Smooth muscle cell (in vitro differentiated cells): ENCODE measurements at regions not wholly inside any gene's neighbourhood (a gene's known extent, or its start where the extent isn't known, plus 50 kb on each side); places are given as distances from the start of the nearest gene placed in this dataset.
A peak's percentile ranks its signal among the peaks of the same experiment; 100 is the strongest.

Source experiments
- DNase-seq: peaks from one replicate; lab custom pipeline; 2025; ENCODE audit not compliant: unreplicated experiment; lab: John Stamatoyannopoulos, UW
- H2AFZ ChIP-seq: fragments of 200-600 bp; sonication (generic); 2 replicates; pipeline ENCODE4 v1.6.0; 2016; ENCODE audit warnings: antibody characterized with exemption, low read depth, mild to moderate bottlenecking
- H3F3A ChIP-seq: fragments of 200-600 bp; sonication (generic); 2 replicates; pipeline ENCODE4 v1.6.0; 2017; ENCODE audit warnings: antibody characterized with exemption, low read depth
- H3K27ac ChIP-seq: fragments of 200-600 bp; sonication (generic); 2 replicates; pipeline ENCODE4 v1.5.1; 2016; ENCODE audit warnings: low read depth, mild to moderate bottlenecking
- H3K27me3 ChIP-seq: fragments of 200-600 bp; sonication (generic); 2 replicates; pipeline ENCODE4 v1.6.1; 2016; ENCODE audit warnings: low read depth, mild to moderate bottlenecking
- H3K36me3 ChIP-seq: fragments of 200-600 bp; sonication (generic); 2 replicates; pipeline ENCODE4 v1.5.1; 2016; ENCODE audit warnings: low read depth
- H3K4me1 ChIP-seq: fragments of 200-600 bp; sonication (generic); 2 replicates; pipeline ENCODE4 v1.5.1; 2016; ENCODE audit warnings: low read depth
- H3K4me2 ChIP-seq: fragments of 200-600 bp; sonication (generic); 2 replicates; pipeline ENCODE4 v1.6.0; 2016; ENCODE audit warnings: mild to moderate bottlenecking
- H3K4me3 ChIP-seq: fragments of 200-600 bp; sonication (generic); 2 replicates; pipeline ENCODE4 v1.5.1; 2016; ENCODE audit warnings: mild to moderate bottlenecking
- H3K79me2 ChIP-seq: fragments of 200-600 bp; sonication (generic); 2 replicates; pipeline ENCODE4 v1.6.0; 2016; ENCODE audit warnings: low read depth, mild to moderate bottlenecking
- H3K9ac ChIP-seq: fragments of 200-600 bp; sonication (generic); 2 replicates; pipeline ENCODE4 v1.6.0; 2016; ENCODE audit warnings: low read depth
- H3K9me3 ChIP-seq: fragments of 200-600 bp; sonication (generic); replicated peaks from 2 replicates; pipeline ENCODE4 v1.5.1; 2016; ENCODE audit warnings: low read depth
- H4K20me1 ChIP-seq: fragments of 200-600 bp; sonication (generic); 2 replicates; pipeline ENCODE4 v1.6.0; 2016; ENCODE audit warnings: low read depth
- CTCF ChIP-seq: fragments of 200-600 bp; sonication (generic); IDR thresholded peaks from 2 replicates; pipeline ENCODE4 v1.5.1; 2017; ENCODE audit warnings: borderline replicate concordance, mild to moderate bottlenecking, antibody characterized with exemption; ENCODE audit not compliant: insufficient read depth, poor library complexity, severe bottlenecking
- WGBS: methylation state at CpG from one replicate; pipeline ENCODE4 v1.1.7; 2016; ENCODE audit warnings: low lambda C conversion rate; 5-methylcytosine and 5-hydroxymethylcytosine counted together

GRCh38 chr5:30894811-30895210 is 298.7 kb upstream of the CDH6 start:
- TF ChIP-seq CTCF: no peak
- no peak for DNase-seq
- no peaks in the 10 kb centered on the region for H3K9me3 ChIP-seq
- H4K20me1 ChIP-seq: no peaks in the 10 kb centered on the region
- WGBS: 21% methylated on average over 2 of the region's 2 CpGs
- no peaks in the 10 kb centered on the region for H3K36me3 ChIP-seq
- H3K79me2 ChIP-seq: no peaks in the 10 kb centered on the region
- H3K27ac ChIP-seq: peak overlapping the region; percentile 66
- H3K4me2 ChIP-seq: peak overlapping the region; percentile 62
- H3K4me1 ChIP-seq: no peaks in the 10 kb centered on the region
- peak overlapping the region; percentile 22 for H2AFZ ChIP-seq
- no peaks in the 10 kb centered on the region for H3F3A ChIP-seq
- H3K9ac ChIP-seq: no peak overlapping the region
- H3K27me3 ChIP-seq: no peaks in the 10 kb centered on the region
- no peak overlapping the region for H3K4me3 ChIP-seq

GRCh38 chr5:30891660-30892059 is 301.8 kb upstream of the CDH6 start:
- H3F3A ChIP-seq: no peaks in the 10 kb centered on the region
- H3K27me3 ChIP-seq: no peaks in the 10 kb centered on the region
- H4K20me1 ChIP-seq: no peaks in the 10 kb centered on the region
- H3K9ac ChIP-seq: no peak overlapping the region
- H3K36me3 ChIP-seq: no peaks in the 10 kb centered on the region
- H2AFZ ChIP-seq: no peak overlapping the region
- no peak for TF ChIP-seq CTCF
- no peak overlapping the region for H3K4me2 ChIP-seq
- no peaks in the 10 kb centered on the region for H3K4me1 ChIP-seq
- no peak overlapping the region for H3K27ac ChIP-seq
- no peak overlapping the region for H3K4me3 ChIP-seq
- no peaks in the 10 kb centered on the region for H3K9me3 ChIP-seq
- no peaks in the 10 kb centered on the region for H3K79me2 ChIP-seq
- DNase-seq: no peak

GRCh38 chr5:30890377-30890776 is 303.1 kb upstream of the CDH6 start:
- Histone ChIP-seq H3K79me2 (no peaks in the 10 kb centered on the region), H2AFZ (no peak overlapping the region), H3K9ac (no peak overlapping the region), H3F3A (no peaks in the 10 kb centered on the region), H3K4me3 (no peak overlapping the region), H3K9me3 (no peaks in the 10 kb centered on the region), H3K27ac (no peak overlapping the region), H3K4me1 (no peaks in the 10 kb centered on the region), H3K36me3 (no peaks in the 10 kb centered on the region), H4K20me1 (no peaks in the 10 kb centered on the region), H3K4me2 (no peak overlapping the region), H3K27me3 (no peaks in the 10 kb centered on the region)
- TF ChIP-seq CTCF: no peak
- WGBS: 60% methylated on average over 2 of the region's 2 CpGs
- no peak for DNase-seq

GRCh38 chr5:30880514-30880913 is 313.0 kb upstream of the CDH6 start:
- Histone ChIP-seq H3K4me1 (no peaks in the 10 kb centered on the region), H3K4me3 (no peak overlapping the region), H3K36me3 (no peaks in the 10 kb centered on the region), H3K9me3 (no peaks in the 10 kb centered on the region), H2AFZ (no peak overlapping the region), H3K27ac (no peak overlapping the region), H3K27me3 (no peaks in the 10 kb centered on the region), H3F3A (no peaks in the 10 kb centered on the region), H3K79me2 (no peaks in the 10 kb centered on the region), H3K9ac (no peak overlapping the region), H4K20me1 (no peaks in the 10 kb centered on the region), H3K4me2 (no peak overlapping the region)
- 65% methylated on average over 3 of the region's 3 CpGs for WGBS
- TF ChIP-seq CTCF: no peak
- no peak for DNase-seq
